ENCODE measurements at regions not wholly inside any gene's neighbourhood (a gene's known extent, or its start where the extent isn't known, plus 50 kb on each side); places are given as distances from the start of the nearest gene placed in this dataset.
"Not testable (repeated sequence)": the region's sequence is repeated elsewhere in the genome, so short reads cannot be mapped to it uniquely, and the experiment has no call there.

DNA sequence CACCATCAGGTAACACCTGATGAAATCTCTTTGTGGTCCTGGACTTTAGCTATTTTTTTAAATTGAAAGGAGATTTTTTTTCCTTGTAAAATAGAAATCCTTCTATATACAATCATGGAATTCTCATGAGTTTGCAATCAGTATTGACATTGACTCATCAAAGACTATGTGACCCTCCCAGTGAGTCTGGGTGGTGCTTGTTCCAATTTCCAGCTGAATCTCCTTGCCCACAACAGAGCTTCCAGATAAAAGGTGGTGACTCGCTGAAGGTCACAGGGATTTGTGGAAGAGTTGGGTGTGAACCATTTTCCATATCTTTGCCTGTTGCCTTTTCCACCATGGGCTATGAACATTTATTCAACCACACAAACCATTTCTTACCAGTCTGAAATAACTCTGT lies 486.6 kb downstream of the AJAP1 start:
- no peak for DNase-seq
- no peaks in the 10 kb centered on the region for H3K36me3 ChIP-seq
- no peaks in the 10 kb centered on the region for H3K27me3 ChIP-seq
- H3K4me3 ChIP-seq, result no peak overlapping the region
- no peaks in the 10 kb centered on the region for H3K9me3 ChIP-seq

DNA sequence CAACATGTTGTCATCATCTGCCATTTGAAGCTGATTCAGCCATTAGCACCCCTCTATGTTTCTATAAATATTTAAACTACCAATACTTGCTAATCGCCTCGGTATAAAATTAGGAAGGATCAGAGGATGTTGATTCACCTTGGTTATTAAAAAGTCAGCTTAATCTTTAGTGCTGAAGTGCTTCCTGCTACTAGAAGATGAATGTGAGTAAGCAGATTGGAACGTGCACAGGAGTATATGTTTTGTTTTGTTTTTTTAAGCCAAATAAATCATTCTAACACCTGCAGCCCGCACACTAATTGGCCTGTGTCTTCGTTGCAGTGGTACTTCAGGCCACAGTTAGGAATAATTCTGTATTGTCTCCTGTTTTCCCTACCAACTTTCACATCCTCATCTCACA lies 485.7 kb downstream of the AJAP1 start:
- H3K4me3 ChIP-seq, result no peak overlapping the region
- DNase-seq, result no peak
- H3K9me3 ChIP-seq, result no peaks in the 10 kb centered on the region
- H3K27me3 ChIP-seq, result no peaks in the 10 kb centered on the region
- no peaks in the 10 kb centered on the region for H3K36me3 ChIP-seq

DNA sequence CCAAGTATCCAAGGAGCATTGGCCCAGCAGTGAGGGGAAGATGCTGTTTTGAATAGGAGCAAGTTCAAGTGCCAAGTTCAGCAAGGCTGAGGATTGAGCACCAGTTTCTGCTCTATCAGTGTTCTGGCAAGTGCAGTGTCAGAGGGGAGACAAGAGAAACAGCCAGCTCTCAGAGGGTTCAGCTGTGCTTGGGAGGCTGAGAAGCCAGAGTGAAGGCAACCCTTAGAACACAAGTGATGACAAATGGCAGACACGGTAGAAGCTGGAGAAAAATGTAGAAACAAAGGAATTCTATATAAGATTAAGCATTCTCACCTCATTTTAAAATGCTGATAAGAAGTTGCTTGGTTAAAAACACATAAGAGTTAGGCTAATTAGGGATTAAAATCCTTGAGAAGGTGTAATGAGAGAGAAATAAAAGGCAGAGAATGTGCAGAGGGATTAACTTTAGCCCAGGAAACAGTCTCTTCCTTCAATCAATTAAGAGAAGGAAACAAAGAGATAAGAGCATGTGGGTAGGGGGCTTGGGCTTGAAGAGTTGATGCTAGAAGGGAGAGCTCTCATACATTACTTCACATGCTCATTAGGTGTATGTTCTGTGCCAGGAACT lies 475.4 kb downstream of the AJAP1 start:
- no peaks in the 10 kb centered on the region for H3K27me3 ChIP-seq
- no peak overlapping the region for H3K4me3 ChIP-seq
- DNase-seq, result no peak
- H3K9me3 ChIP-seq, result no peaks in the 10 kb centered on the region
- H3K36me3 ChIP-seq, result no peaks in the 10 kb centered on the region

GRCh38 chr1:5125208-5125607 lies 470.8 kb downstream of the AJAP1 start:
- H3K27me3 ChIP-seq, result no peaks in the 10 kb centered on the region
- no peak for DNase-seq
- H3K36me3 ChIP-seq, result no peaks in the 10 kb centered on the region
- H3K4me3 ChIP-seq, result no peak overlapping the region
- H3K9me3 ChIP-seq, result no peaks in the 10 kb centered on the region

GRCh38 chr1:5120559-5120958 lies 466.1 kb downstream of the AJAP1 start:
- Histone ChIP-seq H3K4me3 (no peak overlapping the region), H3K27me3 (no peaks in the 10 kb centered on the region), H3K9me3 (no peaks in the 10 kb centered on the region), H3K36me3 (no peaks in the 10 kb centered on the region)
- no peak for DNase-seq

DNA sequence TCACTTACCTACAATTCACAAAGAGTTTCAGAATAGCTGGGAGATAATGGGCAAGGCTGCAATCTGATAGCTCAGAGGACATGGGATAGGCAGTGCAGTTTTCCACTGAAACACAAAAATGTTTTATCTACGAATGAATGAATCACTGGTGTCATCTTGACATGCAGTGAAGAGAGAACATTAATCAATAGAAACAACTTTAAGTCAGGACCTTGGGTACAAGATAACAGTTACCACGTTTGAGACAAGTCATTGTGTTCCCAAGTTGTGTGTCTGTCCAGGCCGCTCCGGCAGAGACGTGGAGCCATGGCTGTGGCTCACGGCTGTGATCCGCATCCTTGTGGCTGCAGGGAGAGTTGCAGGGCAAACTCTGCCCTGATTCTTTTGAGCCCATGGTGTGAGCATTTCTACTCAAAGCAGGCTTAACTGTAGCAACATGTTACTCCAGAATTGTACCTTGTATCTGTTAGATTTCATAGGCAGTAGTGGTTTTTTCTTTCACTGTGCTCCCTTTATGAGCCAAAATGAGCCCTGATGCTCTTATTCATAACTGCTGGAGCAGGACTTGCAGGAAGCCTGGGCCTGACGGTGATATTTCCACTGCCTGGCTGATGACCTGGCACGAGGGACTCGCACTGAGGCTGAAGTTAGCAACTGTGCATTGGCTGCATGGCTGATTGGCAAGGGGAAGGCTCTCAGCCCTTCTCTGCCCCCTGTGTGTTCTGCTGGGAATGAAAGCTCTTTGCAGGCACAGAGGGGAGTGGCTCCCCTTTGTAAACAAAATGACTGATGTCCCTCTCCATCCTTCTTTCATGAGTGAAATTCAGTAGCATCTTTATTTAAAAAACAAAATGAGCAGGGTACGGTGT lies 465.2 kb downstream of the AJAP1 start:
- Histone ChIP-seq H3K4me3 (no peak overlapping the region), H3K36me3 (no peaks in the 10 kb centered on the region), H3K9me3 (no peaks in the 10 kb centered on the region), H3K27me3 (no peaks in the 10 kb centered on the region)
- no peak for DNase-seq

GRCh38 chr1:5118771-5119170 lies 464.4 kb downstream of the AJAP1 start:
- DNase-seq, H3K9me3 ChIP-seq, H3K36me3 ChIP-seq, H3K4me3 ChIP-seq, H3K27me3 ChIP-seq: not testable (repeated sequence)

DNA sequence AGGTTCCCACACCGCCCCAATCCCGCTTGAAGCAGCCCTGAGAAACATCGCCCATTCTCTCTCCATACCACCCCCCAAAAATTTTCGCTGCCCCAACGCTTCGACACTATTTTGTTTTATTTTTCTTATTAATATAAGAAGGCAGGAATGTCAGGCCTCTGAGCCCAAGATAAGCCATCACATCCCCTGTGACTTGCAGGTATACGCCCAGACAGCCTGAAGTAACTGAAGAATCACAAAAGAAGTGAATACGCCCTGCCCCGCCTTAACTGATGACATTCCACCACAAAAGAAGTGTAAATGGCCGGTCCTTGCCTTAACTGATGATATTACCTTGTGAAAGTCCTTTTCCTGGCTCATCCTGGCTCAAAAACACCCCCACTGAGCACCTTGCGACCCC lies 463.9 kb downstream of the AJAP1 start:
- H3K36me3 ChIP-seq, H3K9me3 ChIP-seq, H3K27me3 ChIP-seq, H3K4me3 ChIP-seq, DNase-seq: not testable (repeated sequence)

- no peak for DNase-seq
- H3K4me3 ChIP-seq, result no peak overlapping the region
- no peaks in the 10 kb centered on the region for H3K9me3 ChIP-seq
- no peaks in the 10 kb centered on the region for H3K27me3 ChIP-seq
- no peaks in the 10 kb centered on the region for H3K36me3 ChIP-seq
Observed at GRCh38 chr1:5111581-5111980, 457.2 kb downstream of the AJAP1 start.

- Histone ChIP-seq H3K36me3 (no peaks in the 10 kb centered on the region), H3K9me3 (no peaks in the 10 kb centered on the region), H3K4me3 (no peak overlapping the region), H3K27me3 (no peaks in the 10 kb centered on the region)
- no peak for DNase-seq
Observed at GRCh38 chr1:5110508-5110907, 456.1 kb downstream of the AJAP1 start.

GRCh38 chr1:5109633-5110032 lies 455.2 kb downstream of the AJAP1 start:
- Histone ChIP-seq H3K9me3 (no peaks in the 10 kb centered on the region), H3K36me3 (no peaks in the 10 kb centered on the region), H3K4me3 (no peak overlapping the region), H3K27me3 (no peaks in the 10 kb centered on the region)
- no peak for DNase-seq

DNA sequence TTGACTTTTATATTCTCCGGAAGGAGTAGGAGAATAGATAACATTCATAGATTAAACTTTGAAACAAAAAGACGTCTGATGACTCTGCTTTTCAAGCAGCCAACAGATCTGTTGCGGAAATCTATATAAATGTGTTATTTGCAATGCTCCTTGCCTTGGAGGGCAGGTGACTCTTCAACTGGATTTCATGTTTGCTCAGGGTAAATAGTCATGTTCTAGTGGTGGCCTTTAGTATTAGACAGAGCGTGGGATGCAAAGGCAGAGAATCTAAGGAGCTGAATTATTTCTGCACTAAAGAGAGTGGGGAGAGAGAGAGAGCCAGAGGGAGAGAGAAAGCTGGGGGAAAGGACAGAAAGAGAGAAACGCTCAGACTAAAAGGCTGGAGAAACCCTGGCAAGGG lies 454.3 kb downstream of the AJAP1 start:
- H3K9me3 ChIP-seq, result no peaks in the 10 kb centered on the region
- no peaks in the 10 kb centered on the region for H3K27me3 ChIP-seq
- H3K36me3 ChIP-seq, result no peaks in the 10 kb centered on the region
- no peak overlapping the region for H3K4me3 ChIP-seq
- no peak for DNase-seq

DNA sequence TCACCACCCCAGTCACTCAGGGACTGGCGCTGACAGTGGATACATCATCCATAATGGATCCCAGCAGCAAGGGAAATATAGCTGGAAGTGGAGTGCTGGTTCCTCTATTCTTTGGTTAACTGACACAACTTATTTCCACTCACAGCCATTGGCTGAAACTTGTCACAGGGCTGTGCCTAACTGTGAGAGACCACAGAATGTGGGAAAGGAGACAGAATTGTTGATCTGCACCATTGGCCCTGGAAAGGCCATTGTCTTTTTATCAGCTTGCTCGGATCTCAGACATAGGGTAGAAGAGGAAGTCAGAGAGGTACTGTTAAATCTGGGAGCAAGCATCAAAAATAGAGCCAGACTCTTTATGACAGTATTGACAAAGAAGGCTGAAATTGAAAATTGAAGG lies 451.3 kb downstream of the AJAP1 start:
- Histone ChIP-seq H3K4me3 (no peak overlapping the region), H3K36me3 (no peaks in the 10 kb centered on the region), H3K9me3 (no peaks in the 10 kb centered on the region), H3K27me3 (no peaks in the 10 kb centered on the region)
- DNase-seq, result no peak

DNA sequence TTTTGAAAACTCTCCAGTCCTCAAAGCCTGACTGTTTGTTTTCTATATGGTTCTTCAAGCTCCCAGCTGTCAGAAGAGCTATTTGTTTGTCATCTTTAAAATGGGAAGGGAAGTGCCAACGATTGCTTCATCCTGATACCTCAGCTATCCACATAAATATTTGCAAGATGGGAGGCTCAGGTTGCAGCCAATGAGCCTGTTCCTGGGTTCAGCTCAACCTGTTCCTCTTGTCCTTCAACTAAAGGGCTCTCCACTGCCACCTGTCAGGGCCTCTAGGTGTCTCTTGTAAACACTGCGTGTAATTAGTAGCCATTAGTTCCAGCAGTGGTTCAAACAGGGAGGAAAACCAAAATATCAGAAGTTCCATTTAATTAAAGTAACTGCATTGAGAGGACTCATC lies 445.1 kb downstream of the AJAP1 start:
- DNase-seq, result no peak
- no peak overlapping the region for H3K4me3 ChIP-seq
- no peaks in the 10 kb centered on the region for H3K27me3 ChIP-seq
- H3K36me3 ChIP-seq, result no peaks in the 10 kb centered on the region
- no peaks in the 10 kb centered on the region; the same call in 1 of the 2 replicates for H3K9me3 ChIP-seq

- Histone ChIP-seq H3K9me3 (peaks cover under 1% of the 10 kb centered on the region; the same call in 1 of the 2 replicates), H3K36me3 (no peaks in the 10 kb centered on the region), H3K27me3 (no peaks in the 10 kb centered on the region), H3K4me3 (no peak overlapping the region)
- no peak for DNase-seq
Observed at GRCh38 chr1:5098981-5099385, 444.6 kb downstream of the AJAP1 start.

DNA sequence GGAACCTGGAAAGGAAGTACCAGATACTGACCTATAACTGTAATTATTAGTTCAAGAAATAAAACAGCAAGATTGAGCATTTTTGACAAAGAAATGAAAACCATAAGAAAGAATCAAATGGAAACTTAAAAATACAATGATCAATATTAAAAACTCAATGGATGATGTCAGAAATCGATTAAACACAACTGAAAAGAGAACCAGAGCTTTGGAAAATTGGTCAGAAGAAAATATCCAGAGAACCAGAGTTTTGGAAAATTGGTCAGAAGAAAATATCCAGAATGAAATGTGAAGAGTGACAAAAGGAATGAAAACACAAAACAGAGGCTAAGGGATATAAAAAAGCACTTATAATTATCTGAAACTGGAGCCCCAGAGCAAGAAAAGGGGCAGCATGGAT lies 438.6 kb downstream of the AJAP1 start:
- no peaks in the 10 kb centered on the region for H3K27me3 ChIP-seq
- no peaks in the 10 kb centered on the region for H3K36me3 ChIP-seq
- no peak overlapping the region for H3K4me3 ChIP-seq
- peaks cover 6% of the 10 kb centered on the region; the same call in 1 of the 2 replicates for H3K9me3 ChIP-seq
- DNase-seq, result no peak

DNA sequence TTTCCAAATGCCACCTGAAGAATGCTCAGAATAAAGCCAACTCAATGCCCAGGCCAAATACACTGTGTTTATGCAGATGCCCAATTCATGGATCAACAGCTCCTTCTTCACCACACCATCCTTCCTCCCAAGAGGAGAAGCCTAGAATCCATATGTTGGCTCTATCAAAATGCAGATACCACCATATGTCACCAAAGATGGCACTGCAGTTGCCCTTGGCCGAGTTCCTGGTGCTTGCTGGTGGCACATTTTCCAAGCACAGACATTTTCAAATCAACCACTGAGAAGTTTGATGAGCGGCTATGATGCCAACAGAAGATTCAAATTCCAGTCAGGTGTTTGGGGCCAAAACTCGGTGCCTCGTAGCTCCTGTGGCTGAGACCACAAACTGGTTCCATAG lies 430.3 kb downstream of the AJAP1 start:
- H3K4me3 ChIP-seq, result no peak overlapping the region
- no peaks in the 10 kb centered on the region for H3K36me3 ChIP-seq
- no peak for DNase-seq
- no peaks in the 10 kb centered on the region for H3K27me3 ChIP-seq
- no peaks in the 10 kb centered on the region for H3K9me3 ChIP-seq

DNA sequence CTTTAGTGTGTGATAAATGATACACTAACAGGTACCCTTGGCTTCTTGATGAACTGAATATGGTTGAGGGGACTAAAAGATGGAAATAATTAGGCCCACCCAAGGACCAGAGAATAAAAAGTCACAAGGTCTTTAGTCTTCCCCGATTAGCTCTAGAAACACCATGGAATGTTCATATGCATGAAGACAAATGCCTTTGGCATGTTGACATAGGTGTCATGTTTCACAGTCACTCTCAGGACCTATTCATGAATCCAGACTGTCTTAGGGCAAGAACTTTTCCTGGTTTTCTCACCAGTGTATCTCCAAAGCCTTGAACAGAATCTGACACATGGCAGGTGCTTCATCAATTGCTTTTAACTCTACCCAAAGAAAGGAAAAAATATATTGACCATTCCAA lies 412.8 kb downstream of the AJAP1 start:
- no peaks in the 10 kb centered on the region for H3K9me3 ChIP-seq
- DNase-seq, result no peak
- no peak overlapping the region for H3K4me3 ChIP-seq
- H3K36me3 ChIP-seq, result no peaks in the 10 kb centered on the region
- H3K27me3 ChIP-seq, result no peaks in the 10 kb centered on the region
